ENCODE measurements at regions not wholly inside any gene's neighbourhood (a gene's known extent, or its start where the extent isn't known, plus 50 kb on each side); places are given as distances from the start of the nearest gene placed in this dataset.
"Not testable (repeated sequence)": the region's sequence is repeated elsewhere in the genome, so short reads cannot be mapped to it uniquely, and the experiment has no call there.

- no peak for FAIRE-seq
- H3K27ac ChIP-seq, result peak overlapping the region; percentile 68 to 89 (median 79)
Measured at GRCh38 chr16:85448557-85449190, 164.4 kb upstream of the GSE1 start.

GRCh38 chr16:85449191-85449884 lies 163.8 kb upstream of the GSE1 start:
- Histone ChIP-seq H3K27me3 (no peaks in the 10 kb centered on the region), H3K36me3 (no peaks in the 10 kb centered on the region), H3K4me1 (peaks cover 15 to 24% (median 23%) of the 10 kb centered on the region in 3 donors), H3K9me3 (no peaks in the 10 kb centered on the region), H3K4me3 (no peak overlapping the region), H3K27ac (peak overlapping the region; percentile 68 to 89 (median 79))
- intact Hi-C loops (cut with DNase I), result no loop called here
- DNase-seq, result no peak
- no peak for FAIRE-seq
- WGBS, 2 donors, result 52 to 61% methylated on average over 20 of the region's 20 CpGs
- peak; percentile 42 to 61 (median 56) for ATAC-seq
- no peak for TF ChIP-seq CTCF (IDR thresholded peaks at IDR 0.05)

More at GRCh38 chr16:85448557-85449190, 164.4 kb upstream of the GSE1 start:
- no peak overlapping the region for H3K4me3 ChIP-seq
- intact Hi-C loops (cut with DNase I), result no loop called here
- no peaks in the 10 kb centered on the region for H3K9me3 ChIP-seq
- peaks cover 15 to 24% (median 23%) of the 10 kb centered on the region in 3 donors for H3K4me1 ChIP-seq
- no peak for TF ChIP-seq CTCF (IDR thresholded peaks at IDR 0.05)
- ATAC-seq, result peak; percentile 87 to 92 (median 89)
- H3K36me3 ChIP-seq, result no peaks in the 10 kb centered on the region
- WGBS, 2 donors, result 34 to 36% methylated on average over 30 of the region's 30 CpGs
- H3K27me3 ChIP-seq, result no peaks in the 10 kb centered on the region
- DNase-seq, result peak; percentile 78 to 95 (median 86)

- Histone ChIP-seq H3K4me1 (peaks cover 15 to 24% (median 23%) of the 10 kb centered on the region in 3 donors), H3K9me3 (no peaks in the 10 kb centered on the region), H3K4me3 (no peak overlapping the region), H3K36me3 (no peaks in the 10 kb centered on the region), H3K27me3 (no peaks in the 10 kb centered on the region), H3K27ac (peak overlapping the region in 3 of 4 donors; percentile 74 to 89 (median 84))
- DNase-seq, result no peak
- no peak for ATAC-seq
- intact Hi-C loops (cut with DNase I), result no loop called here
- no peak for FAIRE-seq
- 80 to 84% methylated on average over 6 to 7 of the region's 7 CpGs for WGBS, 2 donors
- TF ChIP-seq CTCF (IDR thresholded peaks at IDR 0.05), result no peak
Measured at GRCh38 chr16:85449885-85450245, 163.3 kb upstream of the GSE1 start.

- FAIRE-seq; H3K4me3 ChIP-seq; intact Hi-C loops (cut with DNase I); ATAC-seq; H3K36me3 ChIP-seq; H3K27me3 ChIP-seq; DNase-seq; H3K27ac ChIP-seq; H3K9me3 ChIP-seq: not testable (repeated sequence)
- peaks cover 15 to 19% (median 19%) of the 10 kb centered on the region in 3 donors for H3K4me1 ChIP-seq
- WGBS, 2 donors, result 84 to 92% methylated on average over 8 to 9 of the region's 11 CpGs
Measured at GRCh38 chr16:85451142-85451541, 162.0 kb upstream of the GSE1 start.

- WGBS, 2 donors, result 85 to 86% methylated on average over 24 to 30 of the region's 32 CpGs
- intact Hi-C loops (cut with DNase I), result no loop called here
- Histone ChIP-seq H3K9me3 (no peaks in the 10 kb centered on the region), H3K27ac (no peak overlapping the region), H3K4me1 (peaks cover 15 to 19% (median 17%) of the 10 kb centered on the region in 3 donors), H3K4me3 (no peak overlapping the region), H3K36me3 (no peaks in the 10 kb centered on the region), H3K27me3 (no peaks in the 10 kb centered on the region)
- no peak for ATAC-seq
- no peak for TF ChIP-seq CTCF (IDR thresholded peaks at IDR 0.05)
- FAIRE-seq, result no peak
- DNase-seq, result no peak
Measured at GRCh38 chr16:85451641-85452363, 161.3 kb upstream of the GSE1 start.

Data from pancreas (tissue), 10 donors.